A549 (cell line): ENCODE measurements at regions not wholly inside any gene's neighbourhood (a gene's known extent, or its start where the extent isn't known, plus 50 kb on each side); places are given as distances from the start of the nearest gene placed in this dataset.

ENCODE experiments used
- ATAC-seq, 2 experiments: fragments of 200-7000 bp in 1 of 2; fragments of >200 bp in 1 of 2; cut with Nextera tagmentation in 1 of 2; cut with Tn5 transposase in 1 of 2; 3 replicates each; pipeline versions ENCODE4 v1.8.0 to v1.9.1; 2018 to 2020; ENCODE audit warnings: mild to moderate bottlenecking in 1 of 2, moderate library complexity in 1 of 2
- CTCF ChIA-PET: fragments of 300-600 bp; sonication (Branson Sonifier 250); formaldehyde crosslinking; extraction: SDS; loops from one replicate; lab custom pipeline; 2021; ENCODE audit warnings: antibody characterized with exemption, inconsistent platforms; lab: Yijun Ruan, JAX
- POLR2A ChIA-PET: fragments of 350-600 bp; formaldehyde crosslinking; extraction: SDS; loops from one replicate; lab custom pipeline; 2021; ENCODE audit warnings: antibody characterized with exemption, inconsistent platforms; lab: Yijun Ruan, JAX
- DNase-seq, 2 experiments: peaks; one replicate each; pipeline versions ENCODE4 v3.0.0 to v3.0.0-alpha.2; 2011 to 2016; ENCODE audit warnings: low read depth in 1 of 2, low spot score in 1 of 2
- FAIRE-seq: peaks from 2 replicates; lab custom pipeline; 2011; peaks lifted over from hg19 to GRCh38; lab: Jason Lieb, UNC
- H3K27ac ChIP-seq, 2 experiments: fragments of >200 bp; sonication (Bioruptor Twin); formaldehyde crosslinking; 3 replicates each; pipeline ENCODE4 v1.5.1; 2016 to 2017
- H3K4me1 ChIP-seq: fragments of >200 bp; sonication (Bioruptor Twin); formaldehyde crosslinking; 3 replicates; pipeline ENCODE4 v1.6.1; 2016
- H3K4me2 ChIP-seq: fragments of >200 bp; sonication (Bioruptor Twin); formaldehyde crosslinking; 3 replicates; pipeline ENCODE4 v1.6.1; 2016
- H3K4me3 ChIP-seq: fragments of >200 bp; sonication (Bioruptor Twin); formaldehyde crosslinking; 3 replicates; pipeline ENCODE4 v1.5.1; 2016
- H3K9me3 ChIP-seq: fragments of >200 bp; sonication (Bioruptor Twin); formaldehyde crosslinking; 3 replicates; pipeline ENCODE4 v1.6.1; 2016
- CBX8 ChIP-seq: fragments of 200-600 bp; sonication (generic); IDR thresholded peaks from 2 replicates; pipeline ENCODE4 v1.6.1; 2016
- CEBPB ChIP-seq, 2 experiments: fragments of >200 bp in 1 of 2; sonication (Bioruptor Twin) in 1 of 2; formaldehyde crosslinking in 1 of 2; IDR thresholded peaks; 2 replicates each; pipeline ENCODE4 v1.6.1; 2012 to 2016
- E2F6 ChIP-seq: IDR thresholded peaks from 2 replicates; pipeline ENCODE4 v1.6.1; 2012; ENCODE audit warnings: low read depth, borderline replicate concordance
- EHMT2 ChIP-seq: fragments of 200-600 bp; sonication (generic); IDR thresholded peaks from 2 replicates; pipeline ENCODE4 v1.6.1; 2016; ENCODE audit warnings: antibody characterized with exemption, low read depth, mild to moderate bottlenecking, moderate library complexity
- FOXS1 ChIP-seq: fragments of 250-450 bp; sonication (Bioruptor Pico); IDR thresholded peaks from 2 replicates; pipeline ENCODE4 v1.5.0; 2020; ENCODE audit warnings: mild to moderate bottlenecking, moderate library complexity
- GATA3 ChIP-seq: IDR thresholded peaks from 2 replicates; pipeline ENCODE4 v1.6.1; 2012; ENCODE audit warnings: borderline replicate concordance
- HES2 ChIP-seq: fragments of >200 bp; sonication (Bioruptor Twin); formaldehyde crosslinking; IDR thresholded peaks from 2 replicates; pipeline ENCODE4 v1.6.1; 2016
- HOXA7 ChIP-seq: fragments of 250-450 bp; sonication (Bioruptor Pico); IDR thresholded peaks from 2 replicates; pipeline ENCODE4 v1.5.0; 2020; ENCODE audit warnings: mild to moderate bottlenecking, moderate library complexity
- HOXB13 ChIP-seq: fragments of 250-450 bp; sonication (Bioruptor Pico); IDR thresholded peaks from 2 replicates; pipeline ENCODE4 v1.5.0; 2020; ENCODE audit warnings: low read depth, mild to moderate bottlenecking, moderate library complexity
- HOXB5 ChIP-seq: fragments of 250-450 bp; sonication (Bioruptor Pico); IDR thresholded peaks from 2 replicates; pipeline ENCODE4 v1.5.0; 2020; ENCODE audit warnings: mild to moderate bottlenecking, moderate library complexity
- JUN ChIP-seq, 2 experiments: fragments of >200 bp; sonication (Bioruptor Twin); formaldehyde crosslinking; IDR thresholded peaks; 2 replicates in 1 of 2; 3 replicates in 1 of 2; pipeline ENCODE4 v1.6.1; 2016 to 2017
- KDM1A ChIP-seq: fragments of 200-600 bp; sonication (generic); IDR thresholded peaks from 2 replicates; pipeline ENCODE4 v1.6.1; 2016; ENCODE audit warnings: low read depth, mild to moderate bottlenecking
- KDM5A ChIP-seq: fragments of 200-600 bp; sonication (generic); IDR thresholded peaks from 2 replicates; pipeline ENCODE4 v1.6.1; 2016; ENCODE audit warnings: antibody characterized with exemption, mild to moderate bottlenecking
- MAFK ChIP-seq: fragments of 450-650 bp; IDR thresholded peaks from 2 replicates; pipeline ENCODE4 v1.6.1; 2014; ENCODE audit not compliant: partially characterized antibody
- NFE2L2 ChIP-seq: fragments of 150-350 bp; conservative IDR thresholded peaks from 2 replicates; pipeline ENCODE4 v1.6.1; 2014; ENCODE audit warnings: low read length
- NPAS2 ChIP-seq: fragments of 250-450 bp; sonication (Bioruptor Pico); IDR thresholded peaks from 2 replicates; pipeline ENCODE4 v1.8.0; 2022; ENCODE audit warnings: mild to moderate bottlenecking, moderate library complexity, borderline replicate concordance
- NR3C1 ChIP-seq: fragments of >200 bp; sonication (Bioruptor Twin); formaldehyde crosslinking; IDR thresholded peaks from 3 replicates; pipeline ENCODE4 v1.6.1; 2017
- PBX3 ChIP-seq: IDR thresholded peaks from 2 replicates; pipeline ENCODE4 v1.6.1; 2012
- PHF8 ChIP-seq: fragments of 200-600 bp; sonication (generic); IDR thresholded peaks from 2 replicates; pipeline ENCODE4 v1.6.1; 2016; ENCODE audit warnings: low read depth, mild to moderate bottlenecking, antibody characterized with exemption, moderate library complexity, borderline replicate concordance
- RCOR1 ChIP-seq: fragments of 150-350 bp; IDR thresholded peaks from 2 replicates; pipeline ENCODE4 v1.6.1; 2014; ENCODE audit warnings: antibody characterized with exemption, low read length, low read depth
- RFX5 ChIP-seq: fragments of 450-650 bp; IDR thresholded peaks from 2 replicates; pipeline ENCODE4 v1.7.1; 2014; ENCODE audit warnings: antibody characterized with exemption, mild to moderate bottlenecking, moderate library complexity
- SREBF2 ChIP-seq: fragments of 450-650 bp; IDR thresholded peaks from 2 replicates; pipeline ENCODE4 v1.6.1; 2014; ENCODE audit warnings: mild to moderate bottlenecking, moderate library complexity
- TFCP2L1 ChIP-seq: fragments of 250-450 bp; sonication (Bioruptor Pico); IDR thresholded peaks from 2 replicates; pipeline ENCODE4 v1.5.0; 2021; ENCODE audit warnings: mild to moderate bottlenecking
- TP53 ChIP-seq: fragments of 250-450 bp; sonication (Bioruptor Pico); IDR thresholded peaks from 2 replicates; pipeline ENCODE4 v1.5.0; 2021; ENCODE audit warnings: mild to moderate bottlenecking, moderate library complexity
- USF2 ChIP-seq: fragments of 450-650 bp; IDR thresholded peaks from 2 replicates; pipeline ENCODE4 v1.6.1; 2014; ENCODE audit warnings: antibody characterized with exemption
- ZC3H11A ChIP-seq: fragments of 450-650 bp; IDR thresholded peaks from 2 replicates; pipeline ENCODE4 v1.6.1; 2014; ENCODE audit warnings: antibody characterized with exemption, mild to moderate bottlenecking
- ZSCAN20 ChIP-seq: fragments of 250-450 bp; sonication (Bioruptor Pico); IDR thresholded peaks from 2 replicates; pipeline ENCODE4 v1.8.0; 2022; ENCODE audit warnings: mild to moderate bottlenecking, moderate library complexity
- WGBS: methylation state at CpG from one replicate; pipeline ENCODE4 v1.1.6; 2017; ENCODE audit errors: missing lambda C conversion rate; 5-methylcytosine and 5-hydroxymethylcytosine counted together

GRCh38 chr5:174182111-174182510, 136.6 kb downstream of the NSG2 start:
- CTCF ChIA-PET, result interaction anchor here (1.0 to 1.2 kb wide), 3 partner anchors 17 to 33 kb away, joined by 3 to 4 read pairs (median 3); no protein-coding TSS in a partner anchor
- no peak for TF ChIP-seq FOXS1
- 0 out of 2 replicates have a peak, but pooled peaks have one; percentile 65 for TF ChIP-seq CBX8
- FAIRE-seq (no peak), ATAC-seq (no peak), DNase-seq (no peak)
- no peaks in the 10 kb centered on the region for H3K4me1 ChIP-seq
- WGBS, result 40% methylated on average over 5 of the region's 5 CpGs
- H3K27ac ChIP-seq, result no peak overlapping the region
- no peak overlapping the region for H3K4me3 ChIP-seq
- H3K4me2 ChIP-seq, result no peak overlapping the region
- H3K9me3 ChIP-seq, result no peaks in the 10 kb centered on the region
- POLR2A ChIA-PET, result no interaction called here

GRCh38 chr5:174183701-174184100, 138.2 kb downstream of the NSG2 start:
- 47% methylated on average over 9 of the region's 9 CpGs for WGBS
- POLR2A ChIA-PET, result no interaction called here
- no peaks in the 10 kb centered on the region for H3K9me3 ChIP-seq
- H3K4me1 ChIP-seq, result no peaks in the 10 kb centered on the region
- FAIRE-seq (no peak), DNase-seq (no peak)
- no peak for TF ChIP-seq HOXB5 (CRISPR knock-in tag)
- TF ChIP-seq CEBPB (IDR thresholded peaks at IDR 0.05), result no peak
- TF ChIP-seq NR3C1, result no peak
- TF ChIP-seq TP53 (CRISPR knock-in tag), result no peak
- no peak for TF ChIP-seq HOXB13 (CRISPR knock-in tag)
- TF ChIP-seq, all 56 proteins: peak for 0
- no peak overlapping the region for H3K4me3 ChIP-seq
- CTCF ChIA-PET, result interaction anchor here (1.0 kb wide), 1 partner anchor 12 kb away, joined by 3 read pairs; no protein-coding TSS in a partner anchor
- no peak for ATAC-seq
- no peak overlapping the region for H3K27ac ChIP-seq
- H3K4me2 ChIP-seq, result no peak overlapping the region

- H3K27ac ChIP-seq, result no peak overlapping the region
- TF ChIP-seq MAFK (no peak), HES2 (no peak), EHMT2 (no peak), NFE2L2 (no peak), TFCP2L1 (CRISPR knock-in tag) (no peak), NR3C1 (no peak), RFX5 (no peak), E2F6 (no peak), JUN (IDR thresholded peaks at IDR 0.05) (no peak), ZSCAN20 (CRISPR knock-in tag) (no peak), NPAS2 (CRISPR knock-in tag) (no peak), KDM5A (no peak), ZC3H11A (no peak)
- ChIA-PET POLR2A (no interaction called here), CTCF (no interaction called here)
- H3K4me3 ChIP-seq, result no peak overlapping the region
- ATAC-seq, result no peak
- H3K4me2 ChIP-seq, result no peak overlapping the region
- no peak for FAIRE-seq
- no peak for DNase-seq
- no peaks in the 10 kb centered on the region for H3K4me1 ChIP-seq
- WGBS, result 14% methylated on average over 3 of the region's 3 CpGs
- no peaks in the 10 kb centered on the region for H3K9me3 ChIP-seq
These were observed 140.0 kb downstream of the NSG2 start for GRCh38 chr5:174185506-174185905.

GRCh38 chr5:174186096-174186695, 140.7 kb downstream of the NSG2 start:
- Histone ChIP-seq H3K4me1 (no peaks in the 10 kb centered on the region), H3K9me3 (no peaks in the 10 kb centered on the region), H3K4me2 (no peak overlapping the region), H3K4me3 (no peak overlapping the region), H3K27ac (no peak overlapping the region)
- ChIA-PET POLR2A (no interaction called here), CTCF (no interaction called here)
- FAIRE-seq (no peak), ATAC-seq (no peak), DNase-seq (no peak)
- 26% methylated on average over 10 of the region's 10 CpGs for WGBS
- TF ChIP-seq GATA3 (no peak), RCOR1 (no peak), NFE2L2 (no peak), PHF8 (no peak), KDM1A (no peak), E2F6 (no peak), PBX3 (no peak), HOXB13 (CRISPR knock-in tag) (no peak), HOXA7 (no peak), USF2 (no peak), SREBF2 (no peak), ZC3H11A (no peak), MAFK (no peak), CEBPB (IDR thresholded peaks at IDR 0.05) (no peak)
